Activated B cell treated with CpG ODN at 0.5 μM for 24 hours (primary cell): ENCODE measurements at regions not wholly inside any gene's neighbourhood (a gene's known extent, or its start where the extent isn't known, plus 50 kb on each side); places are given as distances from the start of the nearest gene placed in this dataset.

Experiments used
- ATAC-seq: fragments of 200-7000 bp; cut with Tn5 transposase; one replicate; pipeline ENCODE4 v1.10.0; 2021; ENCODE audit warnings: low read depth, mild to moderate bottlenecking, moderate library complexity
- CTCF ChIA-PET: fragments of 350-600 bp; sonication (Branson Sonifier 250); formaldehyde crosslinking; loops from one replicate; lab custom pipeline; 2021; ENCODE audit warnings: antibody characterized with exemption; lab: Charles Lee
- POLR2A ChIA-PET: fragments of 350-600 bp; sonication (Branson Sonifier 250); formaldehyde crosslinking; loops from one replicate; lab custom pipeline; 2021; ENCODE audit warnings: antibody characterized with exemption; lab: Charles Lee
- DNase-seq: peaks from one replicate; pipeline ENCODE4 v3.0.0; 2022
- H3K27ac Mint-ChIP-seq: one replicate; pipeline ENCODE4 v1.8.0; 2020; ENCODE audit warnings: mixed read lengths
- H3K27me3 Mint-ChIP-seq: one replicate; pipeline ENCODE4 v1.8.0; 2021; ENCODE audit warnings: mixed read lengths
- H3K36me3 Mint-ChIP-seq: one replicate; pipeline ENCODE4 v1.8.0; 2021; ENCODE audit warnings: low read depth, mixed read lengths
- H3K4me1 Mint-ChIP-seq: one replicate; pipeline ENCODE4 v1.8.0; 2021; ENCODE audit warnings: mixed read lengths
- H3K4me3 Mint-ChIP-seq: one replicate; pipeline ENCODE4 v1.8.0; 2020; ENCODE audit warnings: mild to moderate bottlenecking, mixed read lengths
- H3K9me3 Mint-ChIP-seq: one replicate; pipeline ENCODE4 v1.8.0; 2020; ENCODE audit warnings: mixed read lengths
- CTCF ChIP-seq: fragments of 200-600 bp; IDR thresholded peaks from one replicate; pipeline ENCODE4 v1.8.0; 2022; ENCODE audit warnings: antibody characterized with exemption, mild to moderate bottlenecking
- intact Hi-C: fragments of 100-400 bp; cut with micrococcal nuclease; formaldehyde crosslinking; loops from one replicate; pipeline ENCODE4 v1.15.1; 2024

- H3K4me1 Mint-ChIP-seq = no peaks in the 10 kb centered on the region
- ChIA-PET POLR2A (no interaction called here), CTCF (no interaction called here)
- TF ChIP-seq CTCF = no peak
- H3K36me3 Mint-ChIP-seq = no peaks in the 10 kb centered on the region
- intact Hi-C loops = no loop called here
- H3K4me3 Mint-ChIP-seq = no peak overlapping the region
- no peak overlapping the region for H3K27ac Mint-ChIP-seq
- no peaks in the 10 kb centered on the region for H3K27me3 Mint-ChIP-seq
- ATAC-seq (no peak), DNase-seq (no peak)
- no peaks in the 10 kb centered on the region for H3K9me3 Mint-ChIP-seq
These were observed 143.8 kb upstream of the RARB start for GRCh38 chr3:25284249-25284648.

GRCh38 chr3:25287291-25287884 is 140.7 kb upstream of the RARB start:
- POLR2A ChIA-PET = no interaction called here
- intact Hi-C loops = no loop called here
- Mint-ChIP-seq H3K4me3 (no peak overlapping the region), H3K9me3 (no peaks in the 10 kb centered on the region), H3K27me3 (no peaks in the 10 kb centered on the region), H3K4me1 (no peaks in the 10 kb centered on the region), H3K36me3 (no peaks in the 10 kb centered on the region), H3K27ac (no peak overlapping the region)
- DNase-seq = no peak
- CTCF ChIA-PET = no interaction called here
- no peak for ATAC-seq
- TF ChIP-seq CTCF = no peak

- Mint-ChIP-seq H3K36me3 (no peaks in the 10 kb centered on the region), H3K9me3 (no peaks in the 10 kb centered on the region), H3K4me1 (no peaks in the 10 kb centered on the region), H3K27ac (no peak overlapping the region), H3K27me3 (no peaks in the 10 kb centered on the region), H3K4me3 (no peak overlapping the region)
- no peak for DNase-seq
- no peak for TF ChIP-seq CTCF
- no peak for ATAC-seq
- CTCF ChIA-PET = no interaction called here
- POLR2A ChIA-PET = no interaction called here
- intact Hi-C loops = no loop called here
These were observed 139.7 kb upstream of the RARB start for GRCh38 chr3:25288413-25288812.

GRCh38 chr3:25289156-25289555 is 138.9 kb upstream of the RARB start:
- CTCF ChIA-PET = no interaction called here
- no peaks in the 10 kb centered on the region for H3K9me3 Mint-ChIP-seq
- intact Hi-C loops = no loop called here

GRCh38 chr3:25289663-25290062 is 138.4 kb upstream of the RARB start:
- Mint-ChIP-seq H3K4me1 (no peaks in the 10 kb centered on the region), H3K36me3 (no peaks in the 10 kb centered on the region), H3K27me3 (no peaks in the 10 kb centered on the region), H3K4me3 (no peak overlapping the region), H3K9me3 (no peaks in the 10 kb centered on the region), H3K27ac (no peak overlapping the region)
- ATAC-seq (no peak), DNase-seq (no peak)
- POLR2A ChIA-PET = no interaction called here
- intact Hi-C loops = no loop called here
- CTCF ChIA-PET = no interaction called here
- TF ChIP-seq CTCF = no peak

More at GRCh38 chr3:25289156-25289555, 138.9 kb upstream of the RARB start:
- POLR2A ChIA-PET = no interaction called here
- H3K4me3 Mint-ChIP-seq = no peak overlapping the region
- no peak overlapping the region for H3K27ac Mint-ChIP-seq
- DNase-seq (no peak), ATAC-seq (no peak)
- H3K4me1 Mint-ChIP-seq = no peaks in the 10 kb centered on the region
- no peaks in the 10 kb centered on the region for H3K27me3 Mint-ChIP-seq
- no peaks in the 10 kb centered on the region for H3K36me3 Mint-ChIP-seq
- TF ChIP-seq CTCF = no peak
